ENCODE measurements at regions not wholly inside any gene's neighbourhood (a gene's known extent, or its start where the extent isn't known, plus 50 kb on each side); places are given as distances from the start of the nearest gene placed in this dataset.

GRCh38 chr6:9492790-9493189 lies 922.1 kb downstream of the TFAP2A start:
- ATAC-seq, result no peak
- DNase-seq, result no peak
- Histone ChIP-seq H3K9me2 (replicated peaks; ENCODE audit: low read length) (no peaks in the 10 kb centered on the region), H3K79me2 (ENCODE audit: low read length) (no peaks in the 10 kb centered on the region), H3K4me3 (ENCODE audit: low read length) (no peak overlapping the region), H3K9me3 (ENCODE audit: low read length) (no peaks in the 10 kb centered on the region), H3F3A (ENCODE audit: low read length, unreplicated experiment) (no peaks in the 10 kb centered on the region), H3K36me3 (ENCODE audit: low read depth, low read length) (no peaks in the 10 kb centered on the region), H3K27me3 (ENCODE audit: low read length) (no peaks in the 10 kb centered on the region), H3K4me1 (ENCODE audit: insufficient read depth, low read length) (peaks cover 10% of the 10 kb centered on the region), H2AFZ (ENCODE audit: low read length) (no peak overlapping the region), H3K9ac (ENCODE audit: low read length) (no peak overlapping the region), H3K27ac (ENCODE audit: low read length) (no peak overlapping the region), H3K4me2 (ENCODE audit: low read length) (no peak overlapping the region), H4K20me1 (ENCODE audit: low read length) (no peaks in the 10 kb centered on the region)
- ChIA-PET POLR2A (ENCODE audit: unreplicated experiment) (no interaction called here), CTCF (no interaction called here)
- TF ChIP-seq EZH2phosphoT487 (IDR thresholded peaks at IDR 0.05; ENCODE audit: borderline replicate concordance, low read length), result no peak
- TF ChIP-seq EZH2 (IDR thresholded peaks at IDR 0.05; ENCODE audit: low read length, unreplicated experiment), result no peak
- TF ChIP-seq CTCF (conservative IDR thresholded peaks at IDR 0.05; ENCODE audit: low read depth, low read length), result no peak
- BruUV-seq (replicated peaks), result no TSS peak
- intact Hi-C loops (cut with micrococcal nuclease), result no loop called here

- Histone ChIP-seq H3K27ac (ENCODE audit: low read length) (no peak overlapping the region), H3K27me3 (ENCODE audit: low read length) (no peaks in the 10 kb centered on the region), H3K9me2 (replicated peaks; ENCODE audit: low read length) (no peaks in the 10 kb centered on the region), H3K4me2 (ENCODE audit: low read length) (no peak overlapping the region), H3K9ac (ENCODE audit: low read length) (no peak overlapping the region), H2AFZ (ENCODE audit: low read length) (no peak overlapping the region), H3K4me1 (ENCODE audit: insufficient read depth, low read length) (peaks cover 15% of the 10 kb centered on the region), H3K36me3 (ENCODE audit: low read depth, low read length) (no peaks in the 10 kb centered on the region), H3K4me3 (ENCODE audit: low read length) (no peak overlapping the region), H3K9me3 (ENCODE audit: low read length) (no peaks in the 10 kb centered on the region), H3F3A (ENCODE audit: low read length, unreplicated experiment) (no peaks in the 10 kb centered on the region), H3K79me2 (ENCODE audit: low read length) (no peaks in the 10 kb centered on the region), H4K20me1 (ENCODE audit: low read length) (no peaks in the 10 kb centered on the region)
- CTCF ChIA-PET, result no interaction called here
- ATAC-seq (no peak), DNase-seq (no peak)
- POLR2A ChIA-PET (ENCODE audit: unreplicated experiment), result no interaction called here
- intact Hi-C loops (cut with micrococcal nuclease), result no loop called here
- no peak for TF ChIP-seq CTCF (conservative IDR thresholded peaks at IDR 0.05; ENCODE audit: low read depth, low read length)
- TF ChIP-seq EZH2phosphoT487 (IDR thresholded peaks at IDR 0.05; ENCODE audit: borderline replicate concordance, low read length), result no peak
- TF ChIP-seq EZH2 (IDR thresholded peaks at IDR 0.05; ENCODE audit: low read length, unreplicated experiment), result no peak
- no TSS peak for BruUV-seq (replicated peaks)
Observed at GRCh38 chr6:9487128-9487527, 927.7 kb downstream of the TFAP2A start.

- H3K4me2 ChIP-seq (ENCODE audit: low read length), result no peak overlapping the region
- H3K4me1 ChIP-seq (ENCODE audit: insufficient read depth, low read length), result peaks cover 25% of the 10 kb centered on the region
- CTCF ChIA-PET, result no interaction called here
- no peak overlapping the region for H3K27ac ChIP-seq (ENCODE audit: low read length)
- no peaks in the 10 kb centered on the region for H3F3A ChIP-seq (ENCODE audit: low read length, unreplicated experiment)
- ATAC-seq (no peak), DNase-seq (no peak)
- H3K36me3 ChIP-seq (ENCODE audit: low read depth, low read length), result no peaks in the 10 kb centered on the region
- no peaks in the 10 kb centered on the region for H4K20me1 ChIP-seq (ENCODE audit: low read length)
- no peak overlapping the region for H3K4me3 ChIP-seq (ENCODE audit: low read length)
- no peaks in the 10 kb centered on the region for H3K9me3 ChIP-seq (ENCODE audit: low read length)
- no peaks in the 10 kb centered on the region for H3K79me2 ChIP-seq (ENCODE audit: low read length)
- BruUV-seq (replicated peaks), result no TSS peak
- intact Hi-C loops (cut with micrococcal nuclease), result no loop called here
- H3K9ac ChIP-seq (ENCODE audit: low read length), result no peak overlapping the region
- TF ChIP-seq CTCF (conservative IDR thresholded peaks at IDR 0.05; ENCODE audit: low read depth, low read length) (no peak), EZH2phosphoT487 (IDR thresholded peaks at IDR 0.05; ENCODE audit: borderline replicate concordance, low read length) (no peak), EZH2 (IDR thresholded peaks at IDR 0.05; ENCODE audit: low read length, unreplicated experiment) (no peak)
- H3K27me3 ChIP-seq (ENCODE audit: low read length), result no peaks in the 10 kb centered on the region
- no peaks in the 10 kb centered on the region for H3K9me2 ChIP-seq (replicated peaks; ENCODE audit: low read length)
- H2AFZ ChIP-seq (ENCODE audit: low read length), result no peak overlapping the region
- POLR2A ChIA-PET (ENCODE audit: unreplicated experiment), result no interaction called here
Observed at GRCh38 chr6:9485992-9486391, 928.9 kb downstream of the TFAP2A start.

Measured in PC-3 (cell line).